Erythroblast (primary cell): ENCODE measurements at regions not wholly inside any gene's neighbourhood (a gene's known extent, or its start where the extent isn't known, plus 50 kb on each side); places are given as distances from the start of the nearest gene placed in this dataset.
"Not testable (repeated sequence)": the region's sequence is repeated elsewhere in the genome, so short reads cannot be mapped to it uniquely, and the experiment has no call there.

Source experiments
- DNase-seq, 2 experiments: peaks; one replicate each; lab custom pipeline; 2025; lab: John Stamatoyannopoulos, UW
- GATA1 ChIP-seq: IDR thresholded peaks from 2 replicates; pipeline ENCODE4 v1.6.1; 2011; ENCODE audit warnings: low read depth, mild to moderate bottlenecking, control low read depth, low read length, moderate library complexity
- POLR2A ChIP-seq: IDR thresholded peaks from 2 replicates; pipeline ENCODE4 v1.6.1; 2011; ENCODE audit warnings: mild to moderate bottlenecking, low read length

GRCh38 chr1:213685992-213686582, 301.7 kb upstream of the PROX1 start:
- DNase-seq = no peak
- TF ChIP-seq GATA1 = no peak
- TF ChIP-seq POLR2A = no peak

GRCh38 chr1:213686983-213687382, 300.8 kb upstream of the PROX1 start:
- no peak for TF ChIP-seq GATA1
- TF ChIP-seq POLR2A = no peak
- DNase-seq = no peak

- no peak for DNase-seq
- TF ChIP-seq GATA1 (no peak), POLR2A (no peak)
These were observed 299.9 kb upstream of the PROX1 start for GRCh38 chr1:213687832-213688231.

- no peak for DNase-seq
- no peak for TF ChIP-seq POLR2A
- no peak for TF ChIP-seq GATA1
These were observed 299.1 kb upstream of the PROX1 start for GRCh38 chr1:213688655-213689054.

DNA sequence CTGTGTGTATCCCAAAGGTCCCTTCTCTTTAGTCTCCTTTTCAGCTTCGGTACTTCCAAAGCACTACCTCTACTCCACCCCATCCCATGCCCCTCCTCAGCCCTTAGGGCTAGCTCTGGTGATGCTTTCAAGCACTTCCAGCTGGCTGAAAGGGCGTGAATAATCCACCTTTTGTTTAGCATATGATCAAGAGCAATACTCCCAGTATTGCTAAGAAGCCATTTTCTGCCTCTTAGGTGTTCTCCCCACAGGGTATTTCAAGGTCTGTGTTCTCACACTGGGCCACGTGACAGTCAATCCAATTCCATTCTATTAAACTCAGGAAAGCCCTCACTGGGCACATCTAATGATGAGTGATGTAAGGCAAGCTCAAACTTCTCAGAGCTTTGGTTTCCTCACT, 298.5 kb upstream of the PROX1 start:
- no peak for DNase-seq
- TF ChIP-seq POLR2A (no peak), GATA1 (no peak)

- TF ChIP-seq GATA1 (no peak), POLR2A (no peak)
These were observed 297.3 kb upstream of the PROX1 start for GRCh38 chr1:213690341-213690917.

DNA sequence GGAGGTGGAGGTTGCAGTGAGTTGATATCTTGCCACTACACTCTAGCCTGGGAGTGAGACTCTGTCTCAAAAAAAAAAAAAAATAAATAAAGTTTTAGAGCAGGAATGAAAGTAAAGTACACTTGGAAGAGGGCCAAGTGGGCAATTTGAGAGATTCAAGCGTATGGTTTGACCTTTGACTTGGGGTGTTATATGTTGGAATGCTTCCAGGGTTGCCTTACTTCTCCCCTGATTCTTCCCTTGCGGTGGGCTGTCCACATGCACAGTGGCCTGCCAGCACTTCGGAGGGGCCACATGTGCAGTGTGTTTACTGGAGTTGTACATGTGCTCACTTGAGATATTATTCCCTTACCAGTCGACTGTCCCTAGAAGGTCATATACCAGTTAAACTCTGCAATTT, 295.5 kb upstream of the PROX1 start:
- no peak for TF ChIP-seq POLR2A

More at GRCh38 chr1:213690341-213690917, 297.3 kb upstream of the PROX1 start:
- no peak for DNase-seq

GRCh38 chr1:213693864-213694263, 293.9 kb upstream of the PROX1 start:
- TF ChIP-seq GATA1 (no peak), POLR2A (no peak)
- no peak for DNase-seq

More for the DNA sequence above, 295.5 kb upstream of the PROX1 start:
- no peak for DNase-seq

DNA sequence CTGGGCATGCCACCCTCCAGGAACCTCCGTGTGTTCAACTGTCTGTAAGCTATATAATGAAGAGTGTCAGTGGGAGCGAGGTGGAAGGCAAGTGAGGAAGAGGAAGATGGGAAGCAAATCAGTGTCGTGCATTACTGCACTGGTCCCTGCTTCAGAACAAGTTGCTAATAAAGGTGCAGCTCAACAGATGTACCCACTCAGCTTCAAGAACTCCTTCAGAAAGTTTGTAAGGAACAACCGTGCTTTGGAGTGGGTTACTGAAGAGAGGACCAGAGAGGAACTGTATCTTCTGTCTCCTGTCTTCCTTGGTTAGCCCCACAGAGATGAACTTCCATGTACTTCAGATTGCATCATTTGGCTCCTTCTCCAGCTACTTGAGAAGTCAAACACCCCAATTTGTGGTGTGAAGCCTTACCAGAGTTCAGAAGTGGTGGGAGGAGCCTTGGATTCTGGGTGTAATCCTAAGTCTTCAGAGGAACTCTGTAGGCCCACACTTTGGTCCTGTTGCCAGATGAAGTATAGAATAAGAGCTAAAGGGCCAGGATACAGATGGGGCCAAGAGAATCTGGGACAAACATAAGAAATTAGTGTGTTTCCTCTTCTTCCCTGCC, 290.5 kb upstream of the PROX1 start:
- DNase-seq = no peak
- TF ChIP-seq POLR2A (no peak), GATA1 (no peak)

DNA sequence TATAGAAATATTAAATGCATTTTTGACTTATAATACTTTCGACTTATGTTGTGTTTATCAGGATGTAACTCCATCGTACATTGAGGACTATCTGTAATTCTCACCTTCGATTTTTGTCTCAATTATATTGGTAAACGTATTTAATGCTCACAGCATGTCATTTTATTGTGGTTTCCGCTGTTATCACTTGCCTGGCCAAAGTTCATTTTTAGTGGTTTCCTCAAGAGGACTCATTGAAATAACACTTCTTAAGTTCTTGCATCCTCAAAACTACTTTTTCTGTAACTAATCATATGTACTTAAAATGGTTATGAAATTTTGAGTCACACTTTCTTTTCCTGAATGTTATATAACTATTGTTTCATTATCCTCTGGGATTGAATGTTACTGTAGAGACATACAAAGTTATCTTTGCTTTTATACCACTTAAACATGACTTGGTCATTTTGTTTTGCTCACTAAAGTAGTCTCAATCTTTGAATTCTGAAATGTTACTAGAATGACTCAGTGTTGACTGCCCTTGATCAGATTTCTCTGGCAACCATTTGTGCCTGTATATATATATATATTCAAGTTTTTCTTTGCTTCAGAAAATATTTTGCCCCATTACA, 289.6 kb upstream of the PROX1 start:
- TF ChIP-seq POLR2A (no peak), GATA1 (no peak)

DNA sequence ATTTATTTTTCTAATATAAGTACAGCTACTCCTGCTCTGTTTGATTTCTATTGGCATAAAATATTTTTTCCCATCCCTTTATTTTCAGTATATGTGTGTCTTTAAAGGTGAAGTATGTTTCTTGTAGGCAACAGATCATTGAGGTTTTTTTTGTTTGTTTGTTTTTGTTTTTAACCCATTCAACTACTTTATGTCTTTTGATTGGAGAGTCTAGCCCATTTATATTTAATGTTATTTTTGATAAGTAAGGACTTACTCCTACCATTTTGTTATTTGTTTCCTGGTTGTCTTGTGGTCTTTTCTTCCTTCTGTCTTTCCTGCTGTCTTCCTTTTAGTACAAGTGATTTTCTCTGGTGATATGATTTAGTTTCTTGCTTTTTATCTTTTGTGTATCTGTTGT, 285.1 kb upstream of the PROX1 start:
- TF ChIP-seq GATA1 (no peak), POLR2A (no peak)
- no peak for DNase-seq

More for the DNA sequence above, 289.6 kb upstream of the PROX1 start:
- DNase-seq = no peak

GRCh38 chr1:213704941-213705340, 282.8 kb upstream of the PROX1 start:
- TF ChIP-seq POLR2A = no peak
- no peak for TF ChIP-seq GATA1
- no peak for DNase-seq

DNA sequence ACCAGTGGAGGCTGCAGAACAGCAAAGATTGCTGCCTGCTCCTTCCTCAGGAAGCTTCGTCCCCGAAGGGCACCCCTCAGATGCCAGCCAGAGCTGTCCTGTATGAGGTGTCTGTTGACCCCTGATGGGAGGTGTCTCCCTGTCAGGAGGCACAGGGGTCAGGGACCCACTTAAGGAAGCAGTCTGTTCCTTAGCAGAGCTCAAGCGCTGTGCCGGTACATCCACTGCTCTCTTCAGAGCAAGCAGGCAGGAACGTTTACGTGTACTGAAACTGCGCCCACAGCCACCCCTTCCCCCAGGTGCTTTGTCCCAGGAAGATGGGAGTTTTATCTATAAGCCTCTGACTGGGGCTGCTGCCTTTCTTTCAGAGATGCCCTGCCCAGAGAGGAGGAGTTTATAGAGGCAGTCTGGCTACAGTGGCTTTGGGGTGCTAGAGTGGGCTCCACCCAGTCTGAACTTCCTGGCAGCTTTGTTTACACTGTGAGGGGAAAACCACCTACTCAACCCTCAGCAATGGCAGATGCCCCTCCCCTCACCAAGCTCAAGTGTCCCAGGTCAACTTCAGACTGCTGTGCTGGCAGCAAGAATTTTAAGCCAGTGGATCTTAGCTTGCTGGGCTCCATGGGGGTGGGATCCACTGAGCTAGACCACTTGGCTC, 275.8 kb upstream of the PROX1 start:
- DNase-seq = not testable (repeated sequence)

DNA sequence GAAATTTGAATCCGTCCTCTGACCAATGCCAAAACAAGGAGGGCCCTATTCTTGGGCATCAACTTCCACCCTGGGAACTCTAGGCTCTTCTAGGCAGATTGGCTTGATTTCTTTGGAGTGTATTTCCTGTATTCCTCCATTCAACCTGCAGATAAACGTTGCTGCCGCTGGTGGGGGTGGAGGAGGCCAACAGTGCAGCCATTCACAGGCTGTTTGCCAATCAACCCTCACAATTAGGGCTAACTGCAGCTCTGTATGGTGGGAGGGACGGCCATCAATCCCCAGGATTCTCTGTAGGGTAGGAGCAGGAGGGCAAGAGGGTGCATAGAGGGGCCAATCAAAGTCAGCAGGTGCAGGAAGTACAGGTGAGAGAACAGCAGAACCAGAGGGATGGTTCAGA, 273.1 kb upstream of the PROX1 start:
- no peak for DNase-seq
- TF ChIP-seq GATA1 (no peak), POLR2A (no peak)

DNA sequence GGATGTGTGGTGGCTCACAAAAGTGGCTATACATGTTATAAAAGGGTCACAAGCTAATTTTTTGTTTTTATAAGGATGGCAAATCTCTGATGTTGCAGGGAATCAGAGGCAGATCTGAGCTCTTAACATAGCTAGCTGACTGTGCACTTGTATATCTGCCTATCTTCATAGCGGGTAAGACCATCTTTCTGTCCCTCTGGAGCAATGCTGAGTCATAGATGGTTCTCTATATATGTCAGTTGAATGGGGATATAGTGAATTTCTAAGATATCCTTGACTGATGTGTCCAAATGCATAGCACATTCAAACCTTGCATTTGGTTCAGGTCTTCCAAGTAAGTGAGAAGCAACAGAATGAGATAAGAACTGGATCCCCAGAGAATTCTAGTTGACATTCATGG, 272.6 kb upstream of the PROX1 start:
- TF ChIP-seq GATA1 (no peak), POLR2A (no peak)
- no peak for DNase-seq
